HepG2 (cell line): ENCODE measurements at regions not wholly inside any gene's neighbourhood (a gene's known extent, or its start where the extent isn't known, plus 50 kb on each side); places are given as distances from the start of the nearest gene placed in this dataset.

Source experiments
- MAX ChIP-seq: IDR thresholded peaks from 2 replicates; pipeline ENCODE4 v1.6.1; 2012; ENCODE audit warnings: inconsistent platforms
- MXD4 ChIP-seq: IDR thresholded peaks from 2 replicates; pipeline ENCODE4 v1.6.1; 2016; ENCODE audit warnings: mild to moderate bottlenecking, missing biosample characterization, missing genetic modification reagents
- ZNF772 ChIP-seq: sonication (generic); formaldehyde crosslinking; IDR thresholded peaks from 2 replicates; pipeline ENCODE4 v1.5.0; 2020; ENCODE audit warnings: mild to moderate bottlenecking, missing genetic modification reagents
- TF ChIP-seq, protein P1 (sequence below): sonication (generic); formaldehyde crosslinking; IDR thresholded peaks from 2 replicates; pipeline ENCODE4 v1.5.1; 2020; ENCODE audit warnings: mild to moderate bottlenecking, missing genetic modification reagents, moderate library complexity
- TF ChIP-seq, protein P2 (sequence below), 2 experiments: sonication (generic) in 1 of 2; formaldehyde crosslinking in 1 of 2; IDR thresholded peaks; 2 replicates each; pipeline versions ENCODE4 v1.4.0 to v1.6.1; 2016 to 2020; ENCODE audit warnings: borderline replicate concordance in 1 of 2, low read depth in 1 of 2, mild to moderate bottlenecking in 1 of 2, missing genetic modification reagents in 1 of 2

DNA sequence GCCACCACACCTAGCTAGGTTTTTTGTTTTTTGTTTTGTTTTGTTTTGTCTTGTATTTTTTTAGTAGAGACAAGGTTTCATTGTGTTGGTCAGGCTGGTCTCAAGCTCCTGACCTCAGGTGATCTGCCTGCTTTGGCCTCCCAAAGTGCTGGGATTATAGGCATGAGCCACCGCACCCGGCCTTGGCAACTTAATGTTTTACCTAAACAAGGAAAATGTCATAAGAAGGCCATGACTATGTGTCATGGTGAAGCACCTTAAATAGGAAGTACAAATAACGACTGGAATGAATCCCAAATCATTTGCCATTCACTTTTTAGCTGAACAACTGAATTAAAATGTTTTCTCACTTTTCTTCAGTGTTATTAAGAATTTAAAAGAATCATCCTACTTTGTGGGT, 465.2 kb downstream of the KCTD12 start (continued):
- TF ChIP-seq, protein P1, sequence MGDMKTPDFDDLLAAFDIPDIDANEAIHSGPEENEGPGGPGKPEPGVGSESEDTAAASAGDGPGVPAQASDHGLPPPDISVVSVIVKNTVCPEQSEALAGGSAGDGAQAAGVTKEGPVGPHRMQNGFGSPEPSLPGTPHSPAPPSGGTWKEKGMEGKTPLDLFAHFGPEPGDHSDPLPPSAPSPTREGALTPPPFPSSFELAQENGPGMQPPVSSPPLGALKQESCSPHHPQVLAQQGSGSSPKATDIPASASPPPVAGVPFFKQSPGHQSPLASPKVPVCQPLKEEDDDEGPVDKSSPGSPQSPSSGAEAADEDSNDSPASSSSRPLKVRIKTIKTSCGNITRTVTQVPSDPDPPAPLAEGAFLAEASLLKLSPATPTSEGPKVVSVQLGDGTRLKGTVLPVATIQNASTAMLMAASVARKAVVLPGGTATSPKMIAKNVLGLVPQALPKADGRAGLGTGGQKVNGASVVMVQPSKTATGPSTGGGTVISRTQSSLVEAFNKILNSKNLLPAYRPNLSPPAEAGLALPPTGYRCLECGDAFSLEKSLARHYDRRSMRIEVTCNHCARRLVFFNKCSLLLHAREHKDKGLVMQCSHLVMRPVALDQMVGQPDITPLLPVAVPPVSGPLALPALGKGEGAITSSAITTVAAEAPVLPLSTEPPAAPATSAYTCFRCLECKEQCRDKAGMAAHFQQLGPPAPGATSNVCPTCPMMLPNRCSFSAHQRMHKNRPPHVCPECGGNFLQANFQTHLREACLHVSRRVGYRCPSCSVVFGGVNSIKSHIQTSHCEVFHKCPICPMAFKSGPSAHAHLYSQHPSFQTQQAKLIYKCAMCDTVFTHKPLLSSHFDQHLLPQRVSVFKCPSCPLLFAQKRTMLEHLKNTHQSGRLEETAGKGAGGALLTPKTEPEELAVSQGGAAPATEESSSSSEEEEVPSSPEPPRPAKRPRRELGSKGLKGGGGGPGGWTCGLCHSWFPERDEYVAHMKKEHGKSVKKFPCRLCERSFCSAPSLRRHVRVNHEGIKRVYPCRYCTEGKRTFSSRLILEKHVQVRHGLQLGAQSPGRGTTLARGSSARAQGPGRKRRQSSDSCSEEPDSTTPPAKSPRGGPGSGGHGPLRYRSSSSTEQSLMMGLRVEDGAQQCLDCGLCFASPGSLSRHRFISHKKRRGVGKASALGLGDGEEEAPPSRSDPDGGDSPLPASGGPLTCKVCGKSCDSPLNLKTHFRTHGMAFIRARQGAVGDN (CRISPR knock-in tag), result no peak
- no peak for TF ChIP-seq ZNF772
- TF ChIP-seq MXD4, result no peak
- TF ChIP-seq MAX, result no peak
- TF ChIP-seq, protein P2, sequence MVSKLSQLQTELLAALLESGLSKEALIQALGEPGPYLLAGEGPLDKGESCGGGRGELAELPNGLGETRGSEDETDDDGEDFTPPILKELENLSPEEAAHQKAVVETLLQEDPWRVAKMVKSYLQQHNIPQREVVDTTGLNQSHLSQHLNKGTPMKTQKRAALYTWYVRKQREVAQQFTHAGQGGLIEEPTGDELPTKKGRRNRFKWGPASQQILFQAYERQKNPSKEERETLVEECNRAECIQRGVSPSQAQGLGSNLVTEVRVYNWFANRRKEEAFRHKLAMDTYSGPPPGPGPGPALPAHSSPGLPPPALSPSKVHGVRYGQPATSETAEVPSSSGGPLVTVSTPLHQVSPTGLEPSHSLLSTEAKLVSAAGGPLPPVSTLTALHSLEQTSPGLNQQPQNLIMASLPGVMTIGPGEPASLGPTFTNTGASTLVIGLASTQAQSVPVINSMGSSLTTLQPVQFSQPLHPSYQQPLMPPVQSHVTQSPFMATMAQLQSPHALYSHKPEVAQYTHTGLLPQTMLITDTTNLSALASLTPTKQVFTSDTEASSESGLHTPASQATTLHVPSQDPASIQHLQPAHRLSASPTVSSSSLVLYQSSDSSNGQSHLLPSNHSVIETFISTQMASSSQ (IDR thresholded peaks at IDR 0.05; ENCODE audit: low read depth), result no peak
- TF ChIP-seq, protein P2 (CRISPR knock-in tag; IDR thresholded peaks at IDR 0.05; ENCODE audit: borderline replicate concordance), result no peak
